ENCODE measurements at regions not wholly inside any gene's neighbourhood (a gene's known extent, or its start where the extent isn't known, plus 50 kb on each side); places are given as distances from the start of the nearest gene placed in this dataset.
A peak's percentile ranks its signal among the peaks of the same experiment; 100 is the strongest.

DNA sequence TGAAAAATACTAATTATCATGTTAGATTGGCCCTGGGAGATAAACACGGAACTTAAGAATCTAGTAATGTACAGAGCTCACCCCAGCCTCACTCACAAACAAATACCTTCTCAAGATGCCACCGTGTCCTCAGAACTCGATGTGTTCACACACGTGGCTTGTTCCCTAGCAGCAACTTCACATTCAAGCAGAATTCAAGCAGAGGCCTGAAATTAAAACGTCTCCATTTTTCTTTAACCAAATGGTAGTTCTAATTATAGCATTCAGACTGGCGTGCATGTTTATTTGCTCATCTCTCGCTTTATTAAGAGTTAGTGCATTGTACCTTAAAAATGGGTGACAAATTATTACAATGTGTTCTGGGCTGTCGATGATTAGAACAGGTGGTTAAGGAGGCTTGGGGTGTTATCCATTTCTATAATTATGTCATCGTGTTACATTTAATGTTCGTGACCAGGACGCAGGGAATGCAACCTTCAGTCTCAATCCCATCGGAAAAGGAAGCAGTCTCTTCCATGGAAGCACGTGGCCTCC lies 57.3 kb upstream of the SLC66A3 start:
- Histone ChIP-seq H3K4me3 (ENCODE audit: insufficient read depth, low read depth, low read length) (no peak overlapping the region), H3K36me3 (replicated peaks; ENCODE audit: control insufficient read depth, insufficient read depth, low read length) (no peaks in the 10 kb centered on the region), H3K27me3 (ENCODE audit: control insufficient read depth, insufficient read depth, low read length) (no peaks in the 10 kb centered on the region)
- DNase-seq, result no peak

DNA sequence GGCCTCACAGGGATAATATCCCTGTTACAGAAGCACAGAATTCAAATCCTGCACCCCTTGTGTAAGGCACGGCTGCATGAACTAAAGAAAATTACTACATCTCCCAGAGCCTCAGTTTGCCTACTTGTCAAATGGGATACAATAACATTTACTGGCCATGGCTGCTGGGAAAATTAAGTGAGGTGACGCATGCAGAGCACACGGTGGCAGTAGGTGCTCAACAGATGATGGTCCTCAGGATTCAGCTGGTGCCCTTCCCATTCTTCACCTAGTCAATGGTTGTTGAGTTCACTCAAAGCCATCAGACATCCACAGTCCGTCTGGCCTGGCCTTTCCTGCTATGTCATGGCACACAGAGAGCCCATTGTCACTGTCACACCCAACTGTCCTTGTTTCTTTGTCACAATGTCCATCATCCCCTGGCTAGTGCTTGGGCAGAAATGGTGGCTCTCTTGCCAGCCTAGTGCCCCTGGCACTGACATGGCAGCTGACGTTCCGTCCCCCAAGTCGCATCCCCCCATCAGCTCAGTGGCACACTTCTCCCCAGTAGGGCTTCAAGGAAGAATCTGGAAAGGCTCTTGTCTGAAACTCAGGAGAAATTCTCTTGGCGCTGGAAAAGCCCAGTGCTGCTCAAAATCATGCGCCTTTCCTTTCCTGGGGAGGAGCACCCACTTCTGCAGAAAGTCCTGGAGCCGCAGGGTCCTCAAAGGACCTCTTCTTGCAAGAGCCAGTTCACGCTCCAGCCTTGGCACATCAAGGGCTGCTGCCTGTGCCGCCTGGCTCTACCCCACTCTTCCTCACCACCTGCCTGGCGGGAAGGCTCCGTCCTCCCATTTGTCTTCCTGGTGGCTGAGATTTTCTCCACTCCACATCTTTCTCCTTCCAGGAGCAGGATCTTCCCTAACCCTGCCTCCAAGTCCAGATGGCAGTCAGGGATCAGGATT lies 55.9 kb upstream of the SLC66A3 start:
- Histone ChIP-seq H3K36me3 (replicated peaks; ENCODE audit: control insufficient read depth, insufficient read depth, low read length) (no peaks in the 10 kb centered on the region), H3K27me3 (ENCODE audit: control insufficient read depth, insufficient read depth, low read length) (no peaks in the 10 kb centered on the region), H3K4me3 (ENCODE audit: insufficient read depth, low read depth, low read length) (no peak overlapping the region)
- DNase-seq, result no peak

DNA sequence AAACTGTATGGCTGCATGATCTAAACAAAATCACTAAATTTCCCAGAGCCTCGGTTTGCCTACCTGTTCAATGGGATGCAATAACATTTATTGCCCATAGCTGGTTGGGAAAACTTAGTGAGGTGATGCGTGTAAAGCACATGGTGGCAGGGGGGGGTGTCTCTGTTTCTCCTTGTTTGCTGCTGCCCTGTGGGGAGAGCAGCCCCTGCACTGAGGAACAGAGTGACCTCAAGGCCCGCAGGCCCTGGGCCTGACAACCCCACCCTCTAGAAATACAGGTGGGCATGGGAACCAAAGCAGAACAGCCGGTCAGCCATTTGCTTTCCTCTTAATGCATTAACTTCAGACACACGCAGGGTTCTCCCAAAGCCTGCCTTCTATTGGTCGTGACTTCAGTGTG lies 55.1 kb upstream of the SLC66A3 start:
- no peak overlapping the region for H3K4me3 ChIP-seq (ENCODE audit: insufficient read depth, low read depth, low read length)
- no peaks in the 10 kb centered on the region for H3K27me3 ChIP-seq (ENCODE audit: control insufficient read depth, insufficient read depth, low read length)
- DNase-seq, result no peak
- H3K36me3 ChIP-seq (replicated peaks; ENCODE audit: control insufficient read depth, insufficient read depth, low read length), result no peaks in the 10 kb centered on the region

DNA sequence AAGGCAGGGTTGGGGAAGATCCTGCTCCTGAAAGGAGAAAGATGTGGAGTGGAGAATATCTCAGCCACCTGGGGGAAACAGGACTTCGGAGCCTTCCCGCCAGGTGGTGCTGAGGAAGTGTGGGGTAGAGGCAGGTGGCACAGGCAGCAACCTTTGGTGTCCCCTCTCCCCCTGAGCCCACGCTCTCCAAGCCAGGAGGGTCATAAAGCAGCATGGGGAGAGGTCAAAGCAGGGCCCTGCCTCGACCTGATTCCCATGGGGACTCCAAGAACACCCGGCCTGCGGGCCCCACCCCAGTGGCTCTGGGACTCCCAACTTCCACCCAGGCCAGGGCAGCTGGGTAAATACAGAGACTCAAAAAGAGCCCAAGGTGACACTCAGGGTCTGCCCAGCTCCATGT lies 54.3 kb upstream of the SLC66A3 start:
- Histone ChIP-seq H3K4me3 (ENCODE audit: insufficient read depth, low read depth, low read length) (no peak overlapping the region), H3K36me3 (replicated peaks; ENCODE audit: control insufficient read depth, insufficient read depth, low read length) (no peaks in the 10 kb centered on the region), H3K27me3 (ENCODE audit: control insufficient read depth, insufficient read depth, low read length) (no peaks in the 10 kb centered on the region)
- no peak for DNase-seq

DNA sequence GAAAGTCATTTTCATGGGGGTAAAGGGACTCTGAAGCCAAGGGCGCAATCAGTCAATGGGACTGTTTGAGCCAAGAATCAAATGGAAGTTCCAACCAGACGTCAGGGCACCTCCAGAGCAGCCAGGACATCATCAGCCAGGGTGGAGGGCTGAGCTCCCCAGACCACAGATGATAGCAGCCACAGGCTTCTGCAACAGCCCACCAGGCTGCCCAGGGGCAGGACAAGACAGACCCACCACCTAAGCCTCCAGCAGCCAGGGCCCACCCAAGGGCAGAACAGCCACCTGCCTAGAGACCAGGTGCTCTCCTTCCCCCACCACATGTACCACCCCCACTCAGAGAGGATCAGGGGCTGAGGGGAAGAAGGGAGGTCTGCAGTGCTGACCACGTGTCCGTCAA lies 53.8 kb upstream of the SLC66A3 start:
- no peak overlapping the region for H3K4me3 ChIP-seq (ENCODE audit: insufficient read depth, low read depth, low read length)
- H3K27me3 ChIP-seq (ENCODE audit: control insufficient read depth, insufficient read depth, low read length), result no peaks in the 10 kb centered on the region
- H3K36me3 ChIP-seq (replicated peaks; ENCODE audit: control insufficient read depth, insufficient read depth, low read length), result no peaks in the 10 kb centered on the region
- no peak for DNase-seq

DNA sequence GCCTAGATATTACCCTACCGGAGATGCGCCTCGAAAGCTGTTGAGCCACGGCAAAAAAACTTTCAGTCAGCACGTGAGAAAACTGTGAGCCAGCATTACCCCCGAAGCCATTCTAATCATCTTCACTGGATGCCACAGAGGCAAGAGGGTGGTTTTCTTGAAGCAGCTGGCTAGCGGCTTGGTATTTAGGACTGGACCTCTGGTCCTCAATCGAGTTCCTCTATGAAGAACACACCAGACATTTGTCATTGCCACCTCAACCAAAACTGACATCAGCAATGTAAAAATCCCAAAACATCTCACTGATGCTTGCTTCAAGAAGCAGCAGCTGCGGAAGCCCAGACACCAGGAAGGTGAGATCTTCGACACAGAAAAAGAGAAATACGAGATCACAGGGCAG lies 52.8 kb upstream of the SLC66A3 start:
- no peak for DNase-seq
- Histone ChIP-seq H3K27me3 (ENCODE audit: control insufficient read depth, insufficient read depth, low read length) (no peaks in the 10 kb centered on the region), H3K36me3 (replicated peaks; ENCODE audit: control insufficient read depth, insufficient read depth, low read length) (no peaks in the 10 kb centered on the region), H3K4me3 (ENCODE audit: insufficient read depth, low read depth, low read length) (no peak overlapping the region)

DNA sequence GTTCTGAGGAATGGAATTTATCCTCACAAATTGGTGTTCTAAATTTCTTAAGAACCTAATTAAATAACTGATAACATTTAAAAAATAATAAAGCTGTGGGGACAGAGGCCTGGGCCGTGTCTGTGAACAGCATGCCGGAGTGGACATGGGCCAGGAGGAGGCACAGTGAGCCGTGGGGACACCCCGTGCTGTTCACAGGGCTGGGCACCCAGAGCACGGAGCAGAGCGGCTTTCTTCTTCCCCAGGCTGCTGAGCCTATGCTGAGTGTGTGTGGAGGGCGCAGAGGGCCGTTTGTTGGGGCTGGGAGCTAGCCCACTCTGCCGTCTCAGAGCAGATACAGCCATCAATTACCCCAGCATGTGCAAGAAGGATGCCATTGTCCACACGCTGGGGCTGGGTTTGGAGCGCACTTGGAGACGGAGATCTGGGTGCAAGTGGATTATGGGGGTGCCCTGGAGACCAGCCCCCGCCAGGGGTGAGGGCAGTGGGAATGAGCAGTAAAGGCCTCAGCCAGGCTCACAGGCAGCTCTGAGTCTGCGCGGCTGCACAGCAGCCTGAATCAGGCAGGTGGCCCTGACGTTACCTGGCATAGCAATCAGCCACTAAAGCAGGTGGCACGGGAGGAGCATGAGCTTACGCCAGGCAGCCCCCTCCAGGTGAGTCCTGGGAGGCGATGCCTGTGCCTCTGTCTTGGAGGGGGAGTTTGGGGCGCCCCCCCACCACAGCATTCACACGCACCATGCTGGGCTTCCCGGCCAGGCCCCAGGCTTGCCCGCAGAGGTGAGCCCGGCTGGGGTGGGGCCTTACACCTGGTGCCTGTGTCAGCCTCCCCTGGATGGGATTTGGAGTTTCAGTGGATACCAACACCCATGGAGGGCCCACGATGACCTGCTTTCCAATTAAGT lies 52.1 kb upstream of the SLC66A3 start:
- Histone ChIP-seq H3K4me3 (ENCODE audit: insufficient read depth, low read depth, low read length) (no peak overlapping the region), H3K36me3 (replicated peaks; ENCODE audit: control insufficient read depth, insufficient read depth, low read length) (no peaks in the 10 kb centered on the region), H3K27me3 (ENCODE audit: control insufficient read depth, insufficient read depth, low read length) (no peaks in the 10 kb centered on the region)
- DNase-seq, result peak; percentile 21

DNA sequence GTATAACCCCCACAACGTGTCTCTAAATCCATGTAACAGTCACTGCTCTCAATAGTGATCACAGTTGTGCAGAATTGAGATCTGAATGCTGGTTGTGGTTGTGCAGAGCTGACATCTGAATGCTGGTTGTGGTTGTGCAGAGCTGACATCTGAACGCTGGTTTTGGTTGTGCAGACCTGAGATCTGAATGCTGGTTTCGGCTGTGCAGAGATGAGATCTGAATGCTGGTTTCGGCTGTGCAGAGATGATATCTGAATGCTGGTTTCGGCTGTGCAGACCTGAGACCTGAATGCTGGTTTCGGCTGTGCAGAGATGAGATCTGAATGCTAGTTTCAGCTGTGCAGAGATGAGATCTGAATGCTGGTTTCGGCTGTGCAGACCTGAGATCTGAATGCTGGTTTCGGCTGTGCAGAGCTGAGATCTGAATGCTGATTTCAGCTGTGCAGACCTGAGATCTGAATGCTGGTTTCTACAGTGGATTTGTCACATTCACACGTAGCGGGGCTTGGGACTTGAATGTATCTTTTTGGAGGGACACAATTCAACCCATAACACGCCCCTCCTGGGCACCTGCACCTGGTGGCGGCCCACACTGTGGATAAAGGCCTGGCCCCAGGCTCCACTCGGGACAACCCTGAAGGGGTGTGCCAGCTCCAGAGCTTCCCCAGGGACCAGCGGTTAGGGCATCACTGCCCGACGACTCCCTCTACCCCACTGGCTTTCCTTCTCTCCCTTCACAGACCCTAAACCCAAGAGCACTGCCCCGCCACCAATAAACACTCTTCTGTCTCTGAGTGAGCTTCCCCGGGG lies 51.1 kb upstream of the SLC66A3 start:
- no peak for DNase-seq
- no peaks in the 10 kb centered on the region for H3K36me3 ChIP-seq (replicated peaks; ENCODE audit: control insufficient read depth, insufficient read depth, low read length)
- H3K4me3 ChIP-seq (ENCODE audit: insufficient read depth, low read depth, low read length), result no peak overlapping the region
- no peaks in the 10 kb centered on the region for H3K27me3 ChIP-seq (ENCODE audit: control insufficient read depth, insufficient read depth, low read length)

DNA sequence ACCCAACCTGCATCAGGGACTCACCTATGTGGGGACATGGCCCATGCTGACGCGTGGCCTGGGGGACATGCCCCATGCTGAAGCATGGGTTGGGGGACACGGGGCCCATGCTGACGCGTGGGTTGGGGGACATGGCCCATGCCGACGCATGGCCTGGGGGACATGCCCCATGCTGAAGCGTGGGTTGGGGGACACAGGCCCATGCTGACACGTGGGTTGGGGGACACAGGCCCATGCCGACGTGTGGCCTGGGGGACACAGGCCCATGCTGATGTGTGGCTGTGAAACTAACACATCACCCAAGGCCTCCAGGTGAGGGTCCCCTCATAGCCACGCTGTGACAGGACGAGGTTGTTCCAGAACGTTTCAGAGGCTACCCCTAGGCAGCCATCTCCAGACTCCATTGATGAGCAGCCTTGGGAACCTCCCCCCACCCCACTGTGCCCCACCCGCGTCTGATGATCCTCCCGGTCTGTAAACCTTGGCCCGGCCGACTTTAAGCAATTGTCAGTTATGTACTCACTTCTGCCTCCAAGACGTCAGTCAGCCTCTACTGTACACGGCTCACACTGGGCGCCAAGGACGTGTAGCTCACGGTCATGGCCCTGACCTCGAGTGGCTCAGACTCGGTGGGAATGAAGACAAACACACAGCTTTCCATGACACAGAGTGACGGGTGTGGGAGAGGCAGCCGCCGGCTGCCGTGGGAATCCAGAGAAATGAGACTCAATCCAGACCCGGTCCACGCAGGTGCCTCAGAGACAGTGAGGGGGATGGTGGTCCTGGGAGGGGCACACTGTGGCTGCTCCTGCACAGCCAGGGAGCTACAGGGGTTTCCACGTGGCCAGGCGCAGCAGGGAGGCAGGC lies 50.2 kb upstream of the SLC66A3 start:
- H3K36me3 ChIP-seq (replicated peaks; ENCODE audit: control insufficient read depth, insufficient read depth, low read length), result no peaks in the 10 kb centered on the region
- H3K27me3 ChIP-seq (ENCODE audit: control insufficient read depth, insufficient read depth, low read length), result no peaks in the 10 kb centered on the region
- no peak for DNase-seq
- no peak overlapping the region for H3K4me3 ChIP-seq (ENCODE audit: insufficient read depth, low read depth, low read length)
